ENCODE measurements at regions not wholly inside any gene's neighbourhood (a gene's known extent, or its start where the extent isn't known, plus 50 kb on each side); places are given as distances from the start of the nearest gene placed in this dataset.
"Not testable (repeated sequence)": the region's sequence is repeated elsewhere in the genome, so short reads cannot be mapped to it uniquely, and the experiment has no call there.

DNA sequence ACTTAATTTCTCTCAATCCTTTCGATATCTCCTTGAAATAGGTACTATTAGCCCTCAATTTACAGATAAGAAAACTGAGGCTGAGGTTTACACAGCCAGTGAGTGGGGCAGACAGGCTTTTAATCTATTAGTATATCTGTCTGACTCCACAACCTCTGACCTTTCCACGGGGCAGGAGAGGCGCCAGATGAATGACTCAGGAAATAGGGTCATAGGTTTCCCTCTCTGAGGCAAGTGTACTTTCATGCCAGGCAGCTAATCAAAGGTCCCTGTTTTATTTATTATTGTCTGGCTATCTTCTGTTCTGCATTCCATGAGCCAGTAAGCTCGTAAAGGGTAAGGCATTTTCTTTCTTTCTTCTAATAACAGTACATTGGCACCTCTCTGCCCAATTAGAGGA lies 79.6 kb upstream of the KLF4 start:
- no peak for DNase-seq

DNA sequence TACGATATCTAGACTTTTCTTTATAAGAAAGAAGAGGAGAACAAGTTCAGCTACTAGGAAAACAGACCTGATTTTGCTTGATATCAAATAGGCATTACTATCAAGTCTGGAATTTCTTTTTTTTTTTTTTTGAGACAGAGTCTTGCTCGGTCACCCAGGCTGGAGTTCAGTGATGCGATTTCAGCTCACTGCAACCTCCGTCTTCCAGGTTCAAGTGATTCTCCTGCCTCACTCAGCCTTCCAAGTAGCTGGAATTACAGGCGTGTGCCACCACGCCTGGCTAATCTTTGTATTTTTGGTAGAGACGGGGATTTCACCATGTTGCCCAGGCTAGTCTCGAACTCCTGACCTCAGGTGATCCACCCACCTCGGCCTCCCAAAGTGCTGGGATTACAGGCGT lies 78.8 kb upstream of the KLF4 start:
- DNase-seq: not testable (repeated sequence)

DNA sequence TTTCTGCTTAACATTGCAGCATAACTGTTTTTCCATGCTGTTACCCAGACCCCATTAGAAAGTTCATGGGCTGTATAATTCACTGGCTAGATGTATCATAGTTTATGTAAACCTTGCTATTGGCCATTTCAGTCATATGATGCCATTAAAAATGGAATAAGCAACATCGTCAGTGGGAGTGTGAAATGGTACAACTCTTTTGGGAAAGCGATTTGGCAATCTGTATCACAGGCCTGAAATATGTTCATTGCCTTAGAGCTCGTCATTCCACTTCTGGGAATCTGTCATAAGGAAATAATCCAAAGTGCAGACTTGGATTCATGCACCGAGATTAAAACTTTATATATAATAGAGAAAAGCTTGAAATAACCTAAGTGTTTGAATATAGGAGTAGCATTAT lies 77.9 kb upstream of the KLF4 start:
- DNase-seq: no peak

DNA sequence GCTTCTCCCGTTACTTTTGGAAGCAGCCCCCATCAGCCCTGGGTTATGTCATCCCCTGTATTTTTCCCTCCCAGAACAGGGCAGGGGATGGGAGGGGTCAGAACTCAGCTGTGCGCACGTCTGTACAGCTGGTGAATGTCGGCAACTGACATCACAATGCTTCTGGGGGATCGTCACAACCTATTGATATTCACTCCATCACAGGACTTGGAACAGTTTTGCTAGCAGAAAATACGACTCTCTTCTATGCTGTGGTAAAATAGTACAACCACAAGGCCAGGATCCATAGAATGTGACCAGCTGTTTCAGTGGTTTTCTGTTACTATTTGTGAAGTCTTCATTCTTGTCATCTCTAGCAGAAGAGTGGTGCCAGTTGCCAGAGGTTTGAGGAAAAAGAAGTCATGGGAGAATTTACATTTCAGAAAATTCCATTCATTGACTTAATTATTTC lies 77.1 kb upstream of the KLF4 start:
- DNase-seq: no peak

DNA sequence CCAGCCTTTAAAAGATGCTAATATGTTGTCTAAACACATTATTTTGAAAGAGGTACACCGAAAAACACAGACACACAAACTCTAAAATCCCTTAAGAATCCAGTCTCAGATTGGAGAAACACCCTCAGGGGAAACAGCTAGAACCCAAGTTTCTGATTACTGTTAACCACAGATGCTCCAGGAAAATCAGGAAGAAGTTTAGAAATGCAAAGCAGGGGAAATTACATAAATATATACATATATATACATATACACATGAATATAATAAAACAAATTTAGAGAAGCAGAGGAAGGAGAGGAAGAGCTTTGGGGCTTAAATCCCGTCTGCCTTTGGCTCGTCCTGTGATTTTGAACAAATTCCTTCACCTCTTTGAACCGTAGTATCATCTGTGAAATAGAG lies 73.2 kb upstream of the KLF4 start:
- DNase-seq: no peak

DNA sequence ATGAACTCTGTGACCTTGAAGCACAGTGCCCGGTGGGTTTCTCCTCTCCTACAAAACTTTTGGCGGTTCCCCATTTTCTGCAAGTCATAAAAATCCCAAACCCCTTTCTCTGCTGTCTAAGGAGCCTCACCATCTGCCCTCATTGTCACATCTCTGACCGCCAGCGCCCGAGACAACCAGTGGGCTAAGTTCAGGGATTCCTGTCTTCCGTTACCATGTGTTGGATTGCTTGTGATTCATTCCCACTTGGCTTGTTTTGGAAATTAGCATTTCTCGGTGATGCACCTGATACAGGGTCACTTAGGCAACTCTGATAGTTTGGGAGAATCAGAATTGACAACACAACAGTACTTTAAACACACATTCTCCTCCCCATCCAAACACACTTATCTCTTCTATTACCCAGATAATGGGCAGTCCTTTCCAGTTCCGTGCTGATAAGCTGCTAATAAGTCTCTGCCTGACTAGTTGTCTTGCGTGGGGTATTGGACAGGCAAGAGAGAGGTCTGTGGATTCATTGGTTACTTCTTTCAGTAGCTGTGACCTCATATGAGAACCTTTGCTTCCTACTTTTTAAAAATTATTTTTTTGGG lies 70.0 kb upstream of the KLF4 start:
- no peak for DNase-seq

DNA sequence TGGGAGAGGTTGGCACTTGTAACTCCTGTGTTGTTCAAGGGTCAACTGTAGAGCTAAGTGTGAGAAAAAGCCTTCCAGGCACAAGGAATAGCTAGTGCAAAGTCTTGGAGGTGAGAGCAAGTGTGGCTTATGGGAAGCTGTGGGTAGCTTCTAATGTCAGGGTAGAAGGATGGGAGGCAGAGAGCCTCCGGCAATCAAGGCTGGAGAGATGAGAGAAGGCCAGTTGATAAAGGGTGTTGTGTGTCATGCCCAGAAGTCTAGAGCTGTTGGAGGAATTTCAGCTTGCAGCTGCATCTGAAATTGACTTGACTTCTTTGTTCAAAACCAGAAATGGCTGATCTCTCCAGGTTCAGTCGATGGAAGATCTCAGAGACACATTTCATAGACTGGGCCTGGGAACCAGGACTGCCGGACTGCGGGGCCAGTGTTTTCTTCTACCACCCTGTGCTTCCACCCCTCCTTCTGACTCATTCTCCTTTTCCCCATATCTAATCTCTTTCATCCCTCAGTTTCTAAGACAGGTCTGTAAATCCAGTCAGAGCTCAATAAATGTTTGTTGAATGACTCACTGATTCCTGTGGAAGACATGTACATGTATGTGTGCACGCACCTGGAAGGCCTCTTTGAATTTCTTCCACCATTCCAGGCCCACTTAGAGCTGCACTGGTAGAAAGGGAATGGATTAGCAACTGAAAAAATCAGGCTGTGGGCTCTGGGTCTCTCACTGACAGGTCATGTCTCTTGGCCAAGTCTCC lies 67.8 kb upstream of the KLF4 start:
- DNase-seq: no peak

DNA sequence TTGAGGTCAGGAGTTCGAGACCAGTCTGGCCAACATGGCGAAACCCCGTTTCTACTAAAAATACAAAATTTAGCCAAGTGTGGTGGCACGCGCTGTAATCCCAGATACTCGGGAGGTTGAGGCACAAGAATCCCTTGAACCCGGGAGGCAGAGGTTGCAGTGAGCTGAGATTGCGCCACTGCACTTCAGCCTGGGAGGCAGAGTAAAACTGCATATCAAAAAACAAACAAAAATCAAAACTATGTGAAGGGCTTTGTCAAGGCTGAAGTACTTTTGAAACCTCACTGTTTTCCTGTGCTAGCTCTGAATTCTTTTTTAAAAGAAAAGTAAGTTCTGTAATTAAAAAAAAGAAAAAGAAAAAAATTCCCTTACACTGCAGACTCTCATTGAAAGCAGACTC lies 65.1 kb upstream of the KLF4 start:
- DNase-seq: no peak

DNA sequence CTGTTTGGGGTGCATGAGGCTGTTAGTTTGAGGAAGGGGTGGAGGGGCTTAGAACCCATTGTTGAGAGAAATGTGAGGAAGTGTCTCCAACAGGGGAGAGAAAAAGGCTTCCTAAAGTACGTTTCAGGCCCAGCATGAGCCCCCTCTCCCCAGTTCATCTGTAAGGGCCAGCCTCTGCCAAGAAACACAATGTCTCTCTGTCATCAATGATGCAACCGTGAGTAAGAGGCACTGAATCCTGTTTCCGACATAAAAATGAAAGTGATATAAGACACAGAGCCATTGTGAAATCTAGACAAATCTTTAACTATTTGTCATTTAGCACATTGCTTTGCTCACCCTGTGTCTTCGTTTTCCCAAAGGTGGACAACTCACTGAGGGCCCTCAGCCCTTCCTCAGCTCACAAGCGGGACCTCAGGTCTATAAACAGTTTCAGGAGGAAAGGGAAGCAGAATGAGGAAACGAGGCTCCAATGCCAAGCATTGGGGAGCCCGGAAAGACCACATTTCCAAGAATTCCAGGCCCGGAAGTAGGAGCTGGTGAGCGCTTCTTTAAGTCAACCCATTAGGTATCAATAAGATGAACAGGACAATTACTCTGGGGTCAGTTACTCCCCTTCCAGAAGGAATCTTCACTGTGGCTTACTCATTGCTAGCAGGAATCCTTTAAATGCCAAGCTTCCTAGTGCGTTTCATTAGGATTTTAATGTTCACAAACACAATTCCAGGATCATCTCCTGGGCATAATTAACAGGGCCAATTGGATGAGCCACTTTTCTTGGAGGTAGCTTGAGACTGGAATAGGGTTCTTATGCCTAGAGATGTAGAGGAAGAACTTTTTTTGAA lies 59.0 kb upstream of the KLF4 start:
- no peak for DNase-seq

DNA sequence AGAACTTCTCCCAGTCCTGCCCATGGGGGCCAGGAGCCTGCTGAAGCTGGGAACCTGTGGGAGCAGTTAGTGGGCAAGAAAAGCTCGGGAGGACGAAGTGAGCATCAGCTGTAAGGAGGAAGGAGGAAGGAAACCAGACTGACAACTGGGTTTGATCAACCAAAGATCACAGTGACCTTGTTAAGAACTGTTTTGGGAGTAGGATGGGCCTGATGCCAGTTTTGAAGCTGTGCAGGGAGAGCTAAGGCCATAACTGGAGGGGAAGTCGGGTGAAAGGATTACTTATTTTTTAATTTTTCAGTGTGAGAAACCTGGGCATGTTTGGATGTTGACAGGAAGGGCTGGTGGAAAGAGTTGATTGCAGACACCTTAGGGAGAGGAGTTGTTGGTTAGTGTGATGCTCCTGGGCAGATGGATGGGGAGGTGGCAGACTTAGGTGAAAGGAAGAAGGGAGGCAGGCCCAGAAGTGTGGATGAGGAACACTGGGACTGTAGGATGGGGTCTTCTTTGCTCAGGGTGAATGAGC lies 58.3 kb upstream of the KLF4 start:
- DNase-seq: no peak

DNA sequence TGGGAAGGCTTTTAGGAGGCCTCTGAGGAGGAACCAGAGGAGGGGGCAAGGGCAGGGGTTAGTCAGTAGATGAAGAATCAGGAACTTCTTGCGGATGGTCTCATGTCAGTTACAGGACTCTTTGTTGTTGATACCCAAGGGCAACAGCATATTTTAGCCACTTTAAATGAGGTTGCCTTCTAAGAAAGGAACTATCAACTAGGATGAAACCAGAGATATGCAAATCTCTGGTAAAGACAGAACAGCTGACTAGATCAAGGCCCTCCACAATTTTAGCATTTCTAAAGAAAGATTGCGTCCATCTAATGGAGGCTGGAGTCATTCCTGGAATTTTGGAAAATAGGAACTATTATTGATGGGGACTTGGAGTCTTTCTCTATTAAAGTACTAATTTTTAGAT lies 57.7 kb upstream of the KLF4 start:
- no peak for DNase-seq

DNA sequence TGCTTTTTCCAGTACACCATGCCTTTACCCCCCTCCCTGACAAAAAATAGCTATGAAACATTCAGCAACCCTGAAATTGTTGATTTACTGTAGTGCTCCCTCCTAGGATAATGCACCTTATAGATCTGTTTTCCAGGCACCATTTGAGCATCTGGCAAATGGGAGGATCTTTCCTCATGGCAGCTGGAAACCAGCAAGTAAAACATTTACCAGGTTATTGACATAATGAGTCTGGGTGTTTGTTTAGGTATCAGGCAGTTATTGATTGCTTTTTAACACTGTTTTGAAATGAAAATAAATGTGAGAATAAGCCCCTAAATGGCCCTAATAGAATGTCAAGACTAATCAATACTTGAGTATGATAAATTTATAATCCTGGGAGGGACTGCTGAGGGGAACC lies 57.3 kb upstream of the KLF4 start:
- no peak for DNase-seq

DNA sequence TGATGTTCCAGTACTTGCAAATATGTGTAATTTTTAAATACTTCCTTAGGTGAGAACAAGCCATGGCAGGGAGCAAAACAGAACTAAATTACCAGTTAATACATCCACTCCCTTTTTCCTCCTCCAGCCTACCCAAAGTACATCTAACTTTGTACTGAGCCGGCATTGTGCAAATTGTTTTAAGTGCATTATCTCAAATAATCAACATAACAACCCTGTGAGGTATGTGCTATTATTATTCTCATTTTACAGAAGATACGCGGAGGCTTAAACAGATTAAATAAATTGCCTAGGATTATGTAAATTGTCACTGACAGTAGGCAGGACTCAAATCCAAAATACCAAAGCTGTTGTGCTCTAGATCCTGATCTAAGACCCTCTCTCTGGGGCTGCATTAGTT lies 55.5 kb upstream of the KLF4 start:
- no peak for DNase-seq

DNA sequence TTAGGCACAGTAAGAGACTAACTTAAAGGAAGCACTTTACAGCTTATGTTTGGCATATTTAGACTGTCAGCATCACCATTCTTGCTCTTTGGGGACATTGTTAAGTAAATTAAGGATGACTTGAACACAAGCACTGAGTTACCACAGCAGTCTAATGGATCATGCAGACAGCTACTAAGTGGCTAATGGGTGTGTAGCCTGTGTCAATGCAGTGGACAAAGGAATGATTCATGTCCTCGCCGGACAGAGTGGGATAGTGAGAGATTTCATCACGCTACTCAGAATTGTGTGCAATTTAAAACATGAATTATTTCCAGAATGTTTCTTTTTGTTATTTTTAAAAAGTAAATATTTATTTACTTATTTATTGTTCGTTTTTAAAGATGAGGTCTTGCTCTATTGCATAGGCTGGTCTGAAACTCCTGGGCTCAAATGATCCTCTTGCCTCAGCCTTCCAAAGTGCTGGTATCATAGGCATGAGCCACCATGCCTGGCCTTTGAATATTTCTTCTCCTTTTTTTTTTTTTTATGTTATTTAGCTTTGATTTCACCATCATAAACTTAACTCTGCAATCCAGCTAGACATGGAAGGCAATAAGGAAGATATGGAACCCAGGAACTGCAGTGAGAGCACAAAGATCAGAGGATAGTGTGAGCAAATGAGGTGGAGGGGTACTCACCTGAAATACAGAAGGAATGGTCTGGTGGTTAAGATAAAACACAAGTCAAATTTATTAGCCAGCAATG lies 53.0 kb upstream of the KLF4 start:
- no peak for DNase-seq

DNA sequence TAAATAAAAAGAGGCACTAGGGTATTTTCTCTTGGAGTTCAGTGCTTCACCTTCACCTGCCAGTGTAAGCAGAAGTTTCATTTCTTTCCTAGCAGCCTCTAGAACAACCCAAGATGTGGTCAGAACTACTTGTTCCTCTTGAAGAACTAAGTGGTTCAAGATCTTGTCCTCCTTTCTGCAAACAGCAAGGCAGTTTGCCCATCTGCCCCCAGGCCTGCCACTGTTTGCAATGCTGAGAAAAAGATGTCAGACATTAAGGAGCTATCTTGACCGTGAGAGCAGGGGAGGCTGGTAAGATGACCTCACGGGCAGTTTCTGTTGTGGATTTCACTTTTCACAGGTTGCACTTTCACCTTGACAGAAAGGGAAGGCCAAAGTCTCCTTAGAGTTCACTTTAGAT lies 52.0 kb upstream of the KLF4 start:
- no peak for DNase-seq

DNA sequence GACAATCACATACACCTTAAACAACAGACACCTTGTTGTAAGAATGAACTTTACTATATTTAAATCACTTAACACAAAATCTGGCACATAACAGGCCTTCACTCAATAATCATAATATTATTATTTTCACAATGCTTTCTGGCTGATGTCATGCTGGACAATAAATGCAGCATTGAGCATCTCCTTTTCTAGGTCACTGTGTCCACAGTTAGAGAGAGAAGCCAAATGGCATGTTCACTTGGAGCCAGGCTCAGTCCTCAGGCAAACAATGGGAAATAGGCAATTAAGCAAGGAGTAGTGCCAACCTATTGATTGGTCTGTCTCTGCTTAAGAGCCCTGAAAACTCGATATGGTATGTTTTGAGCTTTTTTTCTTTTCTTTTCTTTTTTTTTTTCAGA lies 50.6 kb upstream of the KLF4 start:
- DNase-seq: no peak

DNA sequence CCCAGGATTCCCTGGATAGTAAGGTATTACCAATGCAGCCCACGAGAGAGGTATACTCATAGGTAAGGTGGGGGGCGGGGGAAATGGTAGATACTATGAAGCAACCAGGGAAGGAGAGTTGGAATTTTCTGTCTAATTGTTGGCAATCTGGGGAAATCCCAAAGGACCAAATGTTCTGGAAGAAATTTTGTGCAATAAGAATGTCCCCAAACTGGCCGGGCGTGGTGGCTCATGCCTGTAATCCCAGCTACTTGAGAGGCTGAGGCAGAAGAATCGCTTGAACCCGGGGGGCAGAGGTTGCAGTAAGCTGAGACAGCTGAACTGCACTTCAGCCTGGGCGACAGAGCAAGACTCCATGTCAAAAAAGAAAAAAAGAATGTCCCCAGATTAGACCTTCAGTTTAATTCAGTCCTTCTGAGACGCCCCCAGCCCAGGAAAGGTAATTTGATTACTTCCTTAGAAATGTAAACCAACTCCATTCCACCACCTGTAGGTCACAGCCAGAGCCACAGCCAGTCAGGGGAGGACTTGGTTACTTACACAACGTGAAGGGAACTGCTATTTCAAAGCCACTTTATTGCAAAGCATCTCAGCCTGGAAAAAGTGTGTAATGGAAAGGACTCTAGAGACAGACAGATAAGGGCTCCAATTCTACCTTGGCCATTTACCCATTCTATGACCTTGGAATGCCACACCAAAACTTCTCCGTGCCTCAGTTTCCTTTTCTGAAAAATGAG lies 50.0 kb upstream of the KLF4 start:
- no peak for DNase-seq

Data from stimulated activated CD4-positive, alpha-beta T cell treated with anti-CD3 and anti-CD28 coated beads, Interleukin-4, amount 100 ng/mL, for 24 hours (primary cell).